H1 (cell line): ENCODE measurements at regions not wholly inside any gene's neighbourhood (a gene's known extent, or its start where the extent isn't known, plus 50 kb on each side); places are given as distances from the start of the nearest gene placed in this dataset.

ENCODE experiments used
- BACH1 ChIP-seq: IDR thresholded peaks from 2 replicates; pipeline ENCODE4 v1.6.1; 2012; ENCODE audit warnings: low read length, improper control_type of control experiment
- CBX8 ChIP-seq: fragments of 300-800, 300-1000 bp; sonication (generic); IDR thresholded peaks from 2 replicates; pipeline ENCODE4 v1.7.1; 2016; ENCODE audit warnings: low read depth, low read length, borderline replicate concordance
- FOSL1 ChIP-seq: IDR thresholded peaks from 2 replicates; pipeline ENCODE4 v1.6.1; 2011; ENCODE audit warnings: mild to moderate bottlenecking, low read depth, low read length, moderate library complexity; ENCODE audit not compliant: insufficient read depth
- GABPA ChIP-seq: IDR thresholded peaks from 2 replicates; pipeline ENCODE4 v1.6.1; 2011; ENCODE audit warnings: mild to moderate bottlenecking, low read length, moderate library complexity, borderline replicate concordance; ENCODE audit not compliant: insufficient read depth
- MAFK ChIP-seq: IDR thresholded peaks from 2 replicates; pipeline ENCODE4 v1.6.1; 2012; ENCODE audit warnings: low read depth, mild to moderate bottlenecking, improper control_type of control experiment, low read length
- RNF2 ChIP-seq: fragments of 200-900, 300-1000 bp; sonication (generic); IDR thresholded peaks from 2 replicates; pipeline ENCODE4 v1.7.1; 2016; ENCODE audit warnings: borderline replicate concordance, low read depth, mild to moderate bottlenecking, antibody characterized with exemption, low read length; ENCODE audit not compliant: poor library complexity, severe bottlenecking; ENCODE audit errors: missing control alignments
- SIN3A ChIP-seq, 2 experiments: IDR thresholded peaks in 1 of 2; conservative IDR thresholded peaks in 1 of 2; 2 replicates each; pipeline ENCODE4 v1.6.1; 2011 to 2012; ENCODE audit warnings: low read length in 2 of 2, improper control_type of control experiment in 1 of 2, low read depth in 1 of 2, mild to moderate bottlenecking in 1 of 2
- TAF1 ChIP-seq: IDR thresholded peaks from 2 replicates; pipeline ENCODE4 v1.6.1; 2011; ENCODE audit warnings: mild to moderate bottlenecking, low read depth, low read length
- TAF7 ChIP-seq: optimal IDR thresholded peaks from 2 replicates; pipeline ENCODE3; 2011; ENCODE audit warnings: low read depth, mild to moderate bottlenecking, inconsistent platforms, low read length, moderate library complexity, borderline replicate concordance
- TF ChIP-seq, protein P1 (sequence below): IDR thresholded peaks from 2 replicates; pipeline ENCODE4 v1.6.1; 2012; ENCODE audit warnings: low read length, inconsistent platforms
- TF ChIP-seq, protein P2 (sequence below), 3 experiments: IDR thresholded peaks; 1 replicate in 2 of 3; 2 replicates in 1 of 3; pipeline versions ENCODE4 v1.5.1 to v1.6.1; 2011; ENCODE audit warnings: low read length in 3 of 3, mild to moderate bottlenecking in 3 of 3, inconsistent platforms in 2 of 3, low read depth in 1 of 3, moderate library complexity in 1 of 3; ENCODE audit not compliant: insufficient read depth in 1 of 3; ENCODE audit errors: control extremely low read depth in 1 of 3
- TF ChIP-seq, protein P3 (sequence below): IDR thresholded peaks from 2 replicates; pipeline ENCODE4 v1.6.1; 2012; ENCODE audit warnings: inconsistent platforms

DNA sequence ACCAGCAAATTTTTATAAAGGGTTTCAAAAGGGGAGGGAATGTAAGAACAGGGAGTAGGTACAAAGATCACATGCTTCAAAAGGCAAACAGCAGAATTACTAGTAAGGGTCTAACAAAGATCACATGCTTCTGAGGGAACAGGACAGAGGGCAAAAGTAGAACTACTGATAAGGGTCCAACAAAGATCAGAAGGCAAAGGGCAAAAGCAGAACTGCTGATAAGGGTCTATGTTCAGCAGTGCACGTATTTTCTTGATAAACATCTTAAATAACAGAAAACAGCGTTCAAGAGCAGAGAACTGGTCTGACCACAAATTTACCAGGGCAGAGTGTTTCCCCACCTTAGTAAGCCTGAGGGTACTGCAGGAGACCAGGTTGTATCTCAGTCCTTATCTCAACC lies 469.5 kb upstream of the PIK3R1 start (continued):
- TF ChIP-seq BACH1, result no peak
- TF ChIP-seq RNF2, result no peak
- no peak for TF ChIP-seq TAF1
- no peak for TF ChIP-seq FOSL1
- TF ChIP-seq GABPA, result no peak
- TF ChIP-seq, protein P1, sequence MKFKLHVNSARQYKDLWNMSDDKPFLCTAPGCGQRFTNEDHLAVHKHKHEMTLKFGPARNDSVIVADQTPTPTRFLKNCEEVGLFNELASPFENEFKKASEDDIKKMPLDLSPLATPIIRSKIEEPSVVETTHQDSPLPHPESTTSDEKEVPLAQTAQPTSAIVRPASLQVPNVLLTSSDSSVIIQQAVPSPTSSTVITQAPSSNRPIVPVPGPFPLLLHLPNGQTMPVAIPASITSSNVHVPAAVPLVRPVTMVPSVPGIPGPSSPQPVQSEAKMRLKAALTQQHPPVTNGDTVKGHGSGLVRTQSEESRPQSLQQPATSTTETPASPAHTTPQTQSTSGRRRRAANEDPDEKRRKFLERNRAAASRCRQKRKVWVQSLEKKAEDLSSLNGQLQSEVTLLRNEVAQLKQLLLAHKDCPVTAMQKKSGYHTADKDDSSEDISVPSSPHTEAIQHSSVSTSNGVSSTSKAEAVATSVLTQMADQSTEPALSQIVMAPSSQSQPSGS, result no peak
- no peak for TF ChIP-seq SIN3A (conservative IDR thresholded peaks at IDR 0.05 in 1 of 2, IDR thresholded peaks at IDR 0.05 in 1 of 2; ENCODE audit: low read depth in 1 of 2, low read length in 2 of 2)
- TF ChIP-seq, protein P2, sequence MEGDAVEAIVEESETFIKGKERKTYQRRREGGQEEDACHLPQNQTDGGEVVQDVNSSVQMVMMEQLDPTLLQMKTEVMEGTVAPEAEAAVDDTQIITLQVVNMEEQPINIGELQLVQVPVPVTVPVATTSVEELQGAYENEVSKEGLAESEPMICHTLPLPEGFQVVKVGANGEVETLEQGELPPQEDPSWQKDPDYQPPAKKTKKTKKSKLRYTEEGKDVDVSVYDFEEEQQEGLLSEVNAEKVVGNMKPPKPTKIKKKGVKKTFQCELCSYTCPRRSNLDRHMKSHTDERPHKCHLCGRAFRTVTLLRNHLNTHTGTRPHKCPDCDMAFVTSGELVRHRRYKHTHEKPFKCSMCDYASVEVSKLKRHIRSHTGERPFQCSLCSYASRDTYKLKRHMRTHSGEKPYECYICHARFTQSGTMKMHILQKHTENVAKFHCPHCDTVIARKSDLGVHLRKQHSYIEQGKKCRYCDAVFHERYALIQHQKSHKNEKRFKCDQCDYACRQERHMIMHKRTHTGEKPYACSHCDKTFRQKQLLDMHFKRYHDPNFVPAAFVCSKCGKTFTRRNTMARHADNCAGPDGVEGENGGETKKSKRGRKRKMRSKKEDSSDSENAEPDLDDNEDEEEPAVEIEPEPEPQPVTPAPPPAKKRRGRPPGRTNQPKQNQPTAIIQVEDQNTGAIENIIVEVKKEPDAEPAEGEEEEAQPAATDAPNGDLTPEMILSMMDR (IDR thresholded peaks at IDR 0.05; ENCODE audit: control extremely low read depth in 1 of 3, insufficient read depth in 1 of 3, low read depth in 1 of 3, low read length in 3 of 3), result no peak
- TF ChIP-seq TAF7, result no peak
- TF ChIP-seq, protein P3, sequence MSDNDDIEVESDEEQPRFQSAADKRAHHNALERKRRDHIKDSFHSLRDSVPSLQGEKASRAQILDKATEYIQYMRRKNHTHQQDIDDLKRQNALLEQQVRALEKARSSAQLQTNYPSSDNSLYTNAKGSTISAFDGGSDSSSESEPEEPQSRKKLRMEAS, result no peak
- TF ChIP-seq CBX8, result no peak
- no peak for TF ChIP-seq MAFK
